Natural killer cell (primary cell): ENCODE measurements at regions not wholly inside any gene's neighbourhood (a gene's known extent, or its start where the extent isn't known, plus 50 kb on each side); places are given as distances from the start of the nearest gene placed in this dataset.

Experiments
- ATAC-seq, 3 donors: fragments of 150-1000 bp in 2 of 3; fragments of 200-7000 bp in 1 of 3; cut with Tn5 transposase; 1 replicate in 1 of 3; 2 replicates in 2 of 3; pipeline ENCODE4 v1.10.0; 2021; ENCODE audit warnings: mild to moderate bottlenecking in 2 of 3, moderate library complexity in 2 of 3
- DNase-seq, 2 donors: peaks; one replicate each; pipeline versions ENCODE4 v3.0.0 to v3.0.0-alpha.2; 2013 to 2021; ENCODE audit warnings: mixed read lengths in 1 of 2
- H3K27ac ChIP-seq: one replicate; pipeline ENCODE4 v1.5.1; 2013; ENCODE audit warnings: mild to moderate bottlenecking, low read length
- H3K27me3 ChIP-seq: one replicate; pipeline ENCODE4 v1.6.1; 2013; ENCODE audit warnings: low read length; ENCODE audit not compliant: control insufficient read depth, insufficient read depth
- H3K36me3 ChIP-seq: one replicate; pipeline ENCODE4 v1.6.1; 2013; ENCODE audit warnings: low read length; ENCODE audit not compliant: control insufficient read depth, insufficient read depth
- H3K4me1 ChIP-seq: one replicate; pipeline ENCODE4 v1.6.1; 2013; ENCODE audit warnings: low read length; ENCODE audit not compliant: control insufficient read depth, insufficient read depth
- H3K4me3 ChIP-seq: one replicate; pipeline ENCODE4 v1.5.1; 2013; ENCODE audit warnings: low read length
- H3K9me3 ChIP-seq: one replicate; pipeline ENCODE4 v1.6.1; 2013; ENCODE audit warnings: low read length; ENCODE audit not compliant: control insufficient read depth, insufficient read depth
- H3K27ac Mint-ChIP-seq, 2 donors: one replicate each; pipeline ENCODE4 v1.8.0; 2022; ENCODE audit warnings: mild to moderate bottlenecking in 2 of 2, mixed read lengths in 2 of 2, moderate library complexity in 1 of 2
- H3K27me3 Mint-ChIP-seq, 2 donors: one replicate each; pipeline ENCODE4 v1.8.0; 2022; ENCODE audit warnings: low read depth in 2 of 2, mixed read lengths in 2 of 2
- H3K36me3 Mint-ChIP-seq: one replicate; pipeline ENCODE4 v1.8.0; 2022; ENCODE audit warnings: mixed read lengths
- H3K4me1 Mint-ChIP-seq, 2 donors: one replicate each; pipeline ENCODE4 v1.8.0; 2022; ENCODE audit warnings: mixed read lengths in 2 of 2
- H3K4me3 Mint-ChIP-seq: one replicate; pipeline ENCODE4 v1.8.0; 2022; ENCODE audit warnings: mild to moderate bottlenecking, moderate library complexity, mixed read lengths
- H3K9me3 Mint-ChIP-seq, 2 donors: one replicate each; pipeline ENCODE4 v1.8.0; 2022; ENCODE audit warnings: mixed read lengths in 2 of 2
- CTCF ChIP-seq: fragments of 200-600 bp; IDR thresholded peaks from one replicate; pipeline ENCODE4 v1.8.0; 2022; ENCODE audit warnings: antibody characterized with exemption
- WGBS: methylation state at CpG from one replicate; pipeline ENCODE4 v1.1.7; 2013; ENCODE audit warnings: missing lambda C conversion rate; ENCODE audit not compliant: insufficient coverage; 5-methylcytosine and 5-hydroxymethylcytosine counted together
- intact Hi-C: fragments of 100-400 bp; cut with micrococcal nuclease; formaldehyde crosslinking; loops from one replicate; pipeline ENCODE4 v1.14.2; 2022

- TF ChIP-seq CTCF, result no peak
- Mint-ChIP-seq H3K4me1 (no peaks in the 10 kb centered on the region), H3K27me3 (no peaks in the 10 kb centered on the region), H3K27ac (no peak overlapping the region), H3K9me3 (peaks cover 22 to 45% of the 10 kb centered on the region in 2 donors), H3K36me3 (peaks cover 74% of the 10 kb centered on the region), H3K4me3 (no peak overlapping the region)
- H3K27me3 ChIP-seq, result no peaks in the 10 kb centered on the region
- ATAC-seq, result no peak
- H3K36me3 ChIP-seq, result peaks cover 40% of the 10 kb centered on the region
- H3K4me1 ChIP-seq, result no peaks in the 10 kb centered on the region
- intact Hi-C loops, result no loop called here
- WGBS, result 91% methylated on average over 20 of the region's 20 CpGs
- no peak overlapping the region for H3K4me3 ChIP-seq
- H3K27ac ChIP-seq, result no peak overlapping the region
- H3K9me3 ChIP-seq, result peaks cover 100% of the 10 kb centered on the region
- no peak for DNase-seq
These were observed 105.1 kb downstream of the SNRPN start for GRCh38 chr15:25059698-25060471.

GRCh38 chr15:25060472-25060803 lies 105.7 kb downstream of the SNRPN start:
- Mint-ChIP-seq H3K27ac (no peak overlapping the region), H3K9me3 (peaks cover 21 to 47% of the 10 kb centered on the region in 2 donors), H3K4me1 (no peaks in the 10 kb centered on the region), H3K36me3 (peaks cover 80% of the 10 kb centered on the region), H3K4me3 (no peak overlapping the region), H3K27me3 (no peaks in the 10 kb centered on the region)
- ATAC-seq (no peak), DNase-seq (no peak)
- no peak for TF ChIP-seq CTCF
- H3K27ac ChIP-seq, result no peak overlapping the region
- 89% methylated on average over 8 of the region's 8 CpGs for WGBS
- H3K27me3 ChIP-seq, result no peaks in the 10 kb centered on the region
- intact Hi-C loops, result no loop called here
- H3K36me3 ChIP-seq, result peaks cover 44% of the 10 kb centered on the region
- no peak overlapping the region for H3K4me3 ChIP-seq
- no peaks in the 10 kb centered on the region for H3K4me1 ChIP-seq
- H3K9me3 ChIP-seq, result peaks cover 100% of the 10 kb centered on the region

- intact Hi-C loops, result no loop called here
- H3K9me3 ChIP-seq, result peaks cover 100% of the 10 kb centered on the region
- H3K27ac ChIP-seq, result no peak overlapping the region
- ATAC-seq (no peak), DNase-seq (no peak)
- H3K27me3 ChIP-seq, result no peaks in the 10 kb centered on the region
- no peak overlapping the region for H3K27ac Mint-ChIP-seq
- no peak for TF ChIP-seq CTCF
- no peak overlapping the region for H3K4me3 Mint-ChIP-seq
- H3K4me1 Mint-ChIP-seq, result no peaks in the 10 kb centered on the region
- no peak overlapping the region for H3K4me3 ChIP-seq
- H3K9me3 Mint-ChIP-seq, result peaks cover 21 to 51% of the 10 kb centered on the region in 2 donors
- H3K27me3 Mint-ChIP-seq, result no peaks in the 10 kb centered on the region
- WGBS, result 90% methylated on average over 10 of the region's 10 CpGs
- peaks cover 87% of the 10 kb centered on the region for H3K36me3 Mint-ChIP-seq
- H3K36me3 ChIP-seq, result peaks cover 46% of the 10 kb centered on the region
- no peaks in the 10 kb centered on the region for H3K4me1 ChIP-seq
These were observed 106.3 kb downstream of the SNRPN start for GRCh38 chr15:25060996-25061620.
